ENCODE measurements at regions not wholly inside any gene's neighbourhood (a gene's known extent, or its start where the extent isn't known, plus 50 kb on each side); places are given as distances from the start of the nearest gene placed in this dataset.
A peak's percentile ranks its signal among the peaks of the same experiment; 100 is the strongest.
"Not testable (repeated sequence)": the region's sequence is repeated elsewhere in the genome, so short reads cannot be mapped to it uniquely, and the experiment has no call there.

DNA sequence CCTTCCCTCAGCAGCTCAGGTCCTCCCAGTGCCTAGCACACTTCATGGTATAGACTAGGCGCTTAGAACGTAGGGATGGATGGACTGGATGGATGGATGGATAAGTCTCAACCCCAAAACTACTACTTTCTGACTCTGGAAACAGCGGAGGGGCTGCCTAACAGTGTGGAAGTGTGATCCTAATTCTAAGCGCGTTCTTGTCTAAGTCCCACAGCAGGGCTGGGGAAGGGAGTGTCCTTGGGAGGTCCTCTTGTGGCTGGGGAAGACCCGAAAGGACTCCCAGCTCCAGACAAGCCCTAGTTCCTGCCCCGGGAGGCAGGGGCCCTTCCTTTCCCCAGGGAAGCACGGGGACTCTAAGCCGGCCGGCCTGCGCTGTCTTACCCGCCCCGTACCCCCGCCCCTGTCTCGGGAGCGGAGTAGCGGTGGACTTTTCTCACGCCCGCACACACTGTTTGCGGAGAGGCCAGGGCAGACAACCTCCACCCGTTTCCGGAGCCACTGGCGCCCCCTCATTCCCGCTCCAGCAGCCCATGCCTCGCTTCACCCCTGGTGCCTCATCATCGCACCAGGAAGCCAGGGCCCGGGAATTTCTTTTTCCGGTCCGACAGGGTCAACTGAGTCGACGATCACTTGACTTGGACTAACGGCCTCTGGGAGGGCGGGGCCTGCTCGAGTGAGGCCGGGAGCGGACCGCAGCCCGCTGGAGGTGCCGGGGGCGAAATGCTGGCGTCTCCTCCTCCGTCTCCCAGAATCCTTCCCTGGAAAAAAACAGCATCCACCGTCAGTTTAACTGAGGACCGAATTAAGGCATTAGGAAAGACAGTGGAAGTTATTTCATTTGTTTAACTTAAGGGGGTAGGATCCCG is 133.3 kb downstream of the TBC1D2B start:
- DNase-seq (ENCODE audit: low read depth): peak; percentile 80
- TF ChIP-seq, protein P1, sequence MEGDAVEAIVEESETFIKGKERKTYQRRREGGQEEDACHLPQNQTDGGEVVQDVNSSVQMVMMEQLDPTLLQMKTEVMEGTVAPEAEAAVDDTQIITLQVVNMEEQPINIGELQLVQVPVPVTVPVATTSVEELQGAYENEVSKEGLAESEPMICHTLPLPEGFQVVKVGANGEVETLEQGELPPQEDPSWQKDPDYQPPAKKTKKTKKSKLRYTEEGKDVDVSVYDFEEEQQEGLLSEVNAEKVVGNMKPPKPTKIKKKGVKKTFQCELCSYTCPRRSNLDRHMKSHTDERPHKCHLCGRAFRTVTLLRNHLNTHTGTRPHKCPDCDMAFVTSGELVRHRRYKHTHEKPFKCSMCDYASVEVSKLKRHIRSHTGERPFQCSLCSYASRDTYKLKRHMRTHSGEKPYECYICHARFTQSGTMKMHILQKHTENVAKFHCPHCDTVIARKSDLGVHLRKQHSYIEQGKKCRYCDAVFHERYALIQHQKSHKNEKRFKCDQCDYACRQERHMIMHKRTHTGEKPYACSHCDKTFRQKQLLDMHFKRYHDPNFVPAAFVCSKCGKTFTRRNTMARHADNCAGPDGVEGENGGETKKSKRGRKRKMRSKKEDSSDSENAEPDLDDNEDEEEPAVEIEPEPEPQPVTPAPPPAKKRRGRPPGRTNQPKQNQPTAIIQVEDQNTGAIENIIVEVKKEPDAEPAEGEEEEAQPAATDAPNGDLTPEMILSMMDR (IDR thresholded peaks at IDR 0.05; ENCODE audit: insufficient read depth, low read depth, low read length, missing control alignments): no peak
- H3K4me3 ChIP-seq (ENCODE audit: low read depth, low read length): peak overlapping the region; percentile 39

DNA sequence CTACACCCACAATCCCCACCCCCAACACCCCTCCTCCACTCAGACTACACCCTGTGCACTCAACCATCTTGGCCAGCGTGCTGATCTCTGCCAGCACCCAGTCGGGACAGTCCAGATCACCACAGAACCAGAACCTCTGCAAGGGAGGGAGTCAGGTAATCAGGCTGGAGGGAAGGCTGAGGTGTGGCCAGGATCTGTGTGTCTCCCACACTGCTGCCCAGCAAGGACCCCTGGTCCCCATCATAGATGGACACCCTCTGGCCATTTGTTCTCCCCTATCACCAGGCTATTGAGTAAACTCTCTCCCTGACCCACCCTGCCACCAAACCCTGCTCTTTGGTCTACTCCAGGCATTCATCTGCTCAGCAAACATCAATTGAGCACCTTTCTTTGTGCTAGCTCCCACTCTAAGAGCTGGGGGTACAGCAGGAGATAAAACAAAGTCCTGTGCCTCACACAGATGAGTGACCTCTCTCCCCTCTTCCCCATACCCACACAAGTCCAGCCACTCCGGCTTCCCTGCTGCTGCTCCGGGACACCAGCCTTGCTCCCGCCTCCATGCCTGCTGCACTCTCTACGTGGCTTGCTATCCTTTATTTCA is 134.8 kb downstream of the TBC1D2B start:
- TF ChIP-seq, protein P1 (IDR thresholded peaks at IDR 0.05; ENCODE audit: insufficient read depth, low read depth, low read length, missing control alignments): no peak
- DNase-seq (ENCODE audit: low read depth): no peak
- H3K4me3 ChIP-seq (ENCODE audit: low read depth, low read length): no peak overlapping the region

DNA sequence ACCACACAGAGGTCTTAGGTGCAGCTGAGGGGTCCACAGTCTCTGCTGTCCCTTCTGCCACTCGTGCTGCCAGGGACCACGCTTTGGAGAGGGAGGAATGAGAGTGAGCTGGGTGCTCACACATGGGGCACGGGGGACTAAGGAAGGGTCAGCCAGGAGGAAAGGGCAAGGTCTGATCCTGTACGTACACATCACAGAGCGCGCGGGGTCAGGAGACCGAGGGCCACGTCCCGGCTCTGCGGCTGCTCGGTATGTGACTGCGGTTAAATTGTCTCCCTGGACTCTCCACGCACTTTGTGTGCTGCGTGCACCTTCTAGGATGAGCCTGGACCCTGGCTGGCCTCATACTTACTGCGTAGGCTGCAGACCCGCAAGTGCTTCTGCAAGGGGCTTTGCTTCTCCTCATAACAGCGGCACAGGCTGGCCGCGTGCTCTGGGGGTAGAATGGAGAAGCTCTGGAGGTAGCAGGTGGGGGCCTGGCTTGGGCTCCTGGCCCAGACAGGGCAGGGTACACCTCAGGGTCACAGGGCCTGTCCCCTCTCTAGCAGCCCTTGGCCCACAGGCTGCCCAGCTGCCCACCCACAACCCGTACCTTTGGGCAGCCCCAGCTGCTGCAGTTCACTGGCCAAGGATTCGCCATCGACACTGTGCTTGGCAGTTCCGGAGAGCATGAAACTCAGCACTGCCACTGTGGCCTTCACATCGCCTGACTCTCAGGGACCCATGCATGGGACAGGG is 136.3 kb downstream of the TBC1D2B start:
- not testable (repeated sequence) for H3K4me3 ChIP-seq (ENCODE audit: low read depth, low read length); DNase-seq (ENCODE audit: low read depth)

DNA sequence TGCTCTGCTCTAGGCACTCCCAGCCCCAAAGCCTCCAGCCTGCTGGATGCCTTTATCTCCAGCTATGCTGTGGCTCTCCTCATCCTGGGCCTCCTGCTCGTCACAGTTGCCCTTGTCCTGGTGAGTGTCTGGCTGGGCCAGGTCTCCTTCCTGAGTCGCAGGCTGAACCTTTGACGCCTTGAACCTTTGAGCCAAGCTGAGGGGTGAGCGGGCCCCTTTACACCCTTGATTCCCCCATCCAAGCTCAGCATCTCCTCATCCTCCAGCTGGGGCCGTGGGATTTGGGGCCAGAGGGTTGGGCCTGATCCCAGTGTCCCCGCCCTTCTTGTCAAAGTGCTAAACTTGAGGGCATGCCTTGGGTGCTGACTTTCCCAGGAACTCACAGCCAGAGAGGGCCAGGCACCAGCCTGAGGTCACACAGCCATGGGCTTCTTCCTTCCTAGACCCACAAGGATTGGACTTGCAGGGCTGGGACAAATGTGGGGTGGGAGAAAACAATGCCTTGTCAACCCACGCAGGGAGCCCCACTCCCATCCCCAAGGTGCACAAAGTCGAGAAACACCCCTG is 137.0 kb downstream of the TBC1D2B start:
- TF ChIP-seq, protein P1 (IDR thresholded peaks at IDR 0.05; ENCODE audit: insufficient read depth, low read depth, low read length, missing control alignments): no peak
- no peak for DNase-seq (ENCODE audit: low read depth)
- no peak overlapping the region for H3K4me3 ChIP-seq (ENCODE audit: low read depth, low read length)

DNA sequence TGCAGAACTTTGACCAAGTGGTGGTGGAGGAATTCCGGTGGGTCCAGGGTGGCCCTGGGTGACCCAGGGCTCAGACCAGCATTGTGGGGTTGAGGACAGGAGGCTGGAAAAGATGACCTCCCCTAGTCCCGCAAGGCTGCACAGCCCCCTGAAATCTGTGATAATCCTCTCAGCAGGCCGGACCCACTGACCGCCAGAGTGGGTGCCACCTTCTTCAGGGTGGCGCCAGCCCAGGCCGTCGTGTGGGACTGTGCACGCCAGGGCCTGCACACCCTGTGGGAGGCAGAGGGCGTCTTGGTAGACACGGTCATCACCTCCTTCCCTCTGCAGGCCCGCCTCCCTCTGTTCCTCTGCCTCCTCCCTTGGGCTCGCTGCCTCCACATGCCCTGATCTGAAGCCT is 137.7 kb downstream of the TBC1D2B start:
- TF ChIP-seq, protein P1 (IDR thresholded peaks at IDR 0.05; ENCODE audit: insufficient read depth, low read depth, low read length, missing control alignments): no peak
- DNase-seq (ENCODE audit: low read depth): no peak
- no peak overlapping the region for H3K4me3 ChIP-seq (ENCODE audit: low read depth, low read length)

DNA sequence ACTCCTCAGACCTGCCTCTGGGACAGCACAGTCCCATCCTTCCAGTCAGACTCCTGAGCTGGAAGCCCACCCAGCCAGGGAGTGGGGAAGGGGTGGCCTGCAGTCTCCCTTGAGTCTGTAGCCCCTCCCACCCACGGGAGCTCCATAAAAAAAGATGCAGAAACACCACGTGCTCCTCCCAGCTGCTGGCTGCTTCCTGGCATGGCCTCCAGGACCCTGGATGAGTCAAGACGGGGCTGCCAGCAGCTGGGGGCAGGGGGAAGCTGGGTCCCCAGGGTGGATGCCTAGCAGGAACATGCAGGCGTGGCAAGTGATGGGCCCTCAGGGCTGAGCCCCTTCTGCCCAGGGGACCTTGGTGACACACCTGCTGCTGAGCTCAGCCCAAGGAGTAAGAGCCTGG is 138.5 kb downstream of the TBC1D2B start:
- H3K4me3 ChIP-seq (ENCODE audit: low read depth, low read length); DNase-seq (ENCODE audit: low read depth): not testable (repeated sequence)

DNA sequence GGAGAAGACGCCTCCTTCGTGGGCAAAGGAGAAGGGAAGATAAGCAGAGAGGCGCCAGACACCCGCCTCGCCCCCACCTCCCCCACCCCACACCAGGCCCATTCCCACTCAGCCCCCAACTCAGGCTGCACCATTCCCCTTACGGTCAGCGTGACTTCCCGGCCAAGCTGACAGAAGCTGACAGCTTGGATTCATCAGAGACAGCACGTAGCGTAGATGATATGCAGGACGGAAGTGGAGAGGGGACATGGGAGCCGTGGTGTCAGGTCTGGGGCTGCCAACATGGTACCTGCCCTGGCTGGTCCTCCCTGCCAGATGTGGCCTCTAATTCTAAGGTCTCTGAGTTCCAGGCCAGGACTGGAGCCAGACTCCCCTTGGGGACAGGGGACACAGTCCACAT is 139.0 kb downstream of the TBC1D2B start:
- DNase-seq (ENCODE audit: low read depth); H3K4me3 ChIP-seq (ENCODE audit: low read depth, low read length): not testable (repeated sequence)

DNA sequence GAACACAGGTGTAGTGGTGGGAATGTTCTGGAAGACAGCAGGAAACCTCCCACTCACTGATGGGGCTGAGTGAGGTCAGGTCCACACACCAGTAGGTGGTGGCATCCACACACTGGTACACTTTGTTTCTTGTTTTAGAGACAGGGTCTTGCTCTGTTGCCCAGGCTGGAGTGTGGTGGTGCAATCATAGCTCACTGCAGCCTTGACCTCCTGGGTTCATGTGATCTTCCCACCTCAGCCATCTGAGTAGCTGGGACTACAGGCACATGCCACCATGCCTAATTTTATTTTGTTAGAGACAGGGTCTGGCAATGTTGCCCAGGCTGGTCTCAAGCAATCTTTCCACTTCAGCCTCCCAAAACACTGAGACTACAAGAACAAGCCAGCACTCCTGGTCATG is 140.9 kb downstream of the TBC1D2B start:
- DNase-seq (ENCODE audit: low read depth); H3K4me3 ChIP-seq (ENCODE audit: low read depth, low read length): not testable (repeated sequence)

DNA sequence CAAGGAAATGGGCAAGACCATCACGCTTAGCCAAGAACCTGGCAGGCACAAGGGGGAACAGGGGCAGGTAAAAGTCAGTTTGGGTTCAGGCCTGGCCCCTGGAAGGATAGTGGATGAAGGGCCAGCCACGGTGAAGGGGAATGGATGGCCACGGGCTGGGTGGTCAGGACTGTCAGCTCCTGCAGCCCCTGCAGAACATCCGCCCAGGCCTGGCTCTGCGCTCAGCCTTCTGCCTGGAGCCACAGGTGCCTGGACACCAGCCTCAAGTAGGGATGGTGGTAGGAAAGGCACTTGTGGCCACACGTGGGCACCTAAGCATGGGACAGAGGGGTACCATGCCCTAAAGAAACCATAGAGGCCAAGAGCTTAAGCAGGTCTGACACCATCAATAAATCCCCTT is 143.0 kb downstream of the TBC1D2B start:
- not testable (repeated sequence) for H3K4me3 ChIP-seq (ENCODE audit: low read depth, low read length)

DNA sequence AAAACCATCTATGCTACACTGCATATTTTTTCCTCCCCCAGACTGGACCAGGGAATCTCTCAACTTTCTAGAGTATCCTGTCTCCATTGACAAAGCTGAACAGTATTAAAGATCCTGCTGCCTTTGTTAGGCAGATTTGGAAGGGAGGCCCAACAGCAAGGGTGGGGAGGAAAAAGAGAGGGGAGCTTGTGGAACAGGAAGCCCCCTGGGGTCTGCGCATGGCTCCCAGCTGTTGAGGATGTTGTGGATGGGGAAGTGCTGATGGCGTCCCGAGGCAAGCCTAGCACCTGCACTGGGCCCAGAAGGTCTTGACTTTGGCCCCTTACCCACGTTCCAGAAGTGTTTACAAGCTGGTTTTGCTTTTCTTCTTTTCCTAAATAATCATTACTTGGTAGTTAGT is 146.6 kb downstream of the TBC1D2B start:
- not testable (repeated sequence) for DNase-seq (ENCODE audit: low read depth); H3K4me3 ChIP-seq (ENCODE audit: low read depth, low read length)

More for the DNA sequence above, 143.0 kb downstream of the TBC1D2B start:
- DNase-seq (ENCODE audit: low read depth): not testable (repeated sequence)

DNA sequence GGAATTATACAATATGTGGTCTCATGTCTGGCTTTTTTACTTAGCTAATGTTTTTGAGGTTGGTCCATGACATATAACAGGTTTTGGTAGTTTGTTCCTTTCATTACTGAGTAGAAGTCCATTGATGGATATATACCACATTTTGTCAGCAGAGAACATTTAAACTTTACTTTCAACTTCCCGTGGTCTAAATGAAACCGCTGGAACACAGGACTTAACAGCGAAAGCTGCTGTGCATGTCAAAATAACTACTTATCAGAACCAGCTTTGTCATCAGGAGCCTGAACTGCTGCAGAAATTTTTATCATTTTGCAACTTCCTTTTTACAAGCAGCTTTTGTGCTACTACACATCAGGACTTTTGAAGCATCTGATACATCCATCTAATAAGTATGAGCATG is 147.0 kb downstream of the TBC1D2B start:
- H3K4me3 ChIP-seq (ENCODE audit: low read depth, low read length); DNase-seq (ENCODE audit: low read depth): not testable (repeated sequence)

DNA sequence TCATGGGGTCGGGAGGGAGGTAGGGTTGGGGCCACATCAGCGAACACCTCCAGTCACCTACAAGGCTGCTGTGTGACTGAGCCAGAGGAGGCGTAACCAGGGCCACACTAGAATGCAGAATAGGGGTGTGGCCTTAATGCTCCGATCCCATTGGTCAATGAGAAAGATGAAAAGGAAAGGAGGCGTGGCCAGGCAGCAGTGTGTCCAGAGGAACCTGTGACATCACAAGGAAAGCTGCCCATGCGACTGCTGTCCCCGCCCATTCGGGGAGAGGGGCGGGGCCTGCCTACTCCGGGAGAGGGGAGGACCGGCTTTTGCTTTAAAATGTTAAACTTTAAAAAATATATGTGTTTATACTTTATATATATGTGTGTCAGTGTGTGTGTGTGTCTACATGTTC is 150.7 kb downstream of the TBC1D2B start:
- DNase-seq (ENCODE audit: low read depth): peak; percentile 32

DNA sequence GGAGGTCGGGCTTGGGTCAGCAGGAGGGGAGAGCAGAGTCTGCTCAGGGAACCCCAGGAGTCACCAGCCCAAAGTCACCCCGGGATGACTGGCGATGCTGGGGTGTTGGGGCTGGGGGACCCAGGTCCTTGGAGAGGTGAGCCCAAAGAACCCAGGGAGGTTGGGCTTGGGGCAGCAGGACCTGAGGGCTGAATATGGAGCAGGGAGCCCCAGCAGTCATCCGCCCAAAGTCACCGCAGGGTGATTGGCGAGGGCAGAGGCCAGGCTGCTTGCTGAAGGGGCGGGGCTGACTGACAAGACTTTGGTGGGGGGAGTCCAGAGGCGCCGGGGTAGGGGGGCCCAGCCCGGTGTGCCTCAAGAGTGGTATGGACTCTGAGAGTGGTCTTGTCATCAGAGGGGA is 151.2 kb downstream of the TBC1D2B start:
- not testable (repeated sequence) for DNase-seq (ENCODE audit: low read depth); H3K4me3 ChIP-seq (ENCODE audit: low read depth, low read length)

More for the DNA sequence above, 150.7 kb downstream of the TBC1D2B start:
- not testable (repeated sequence) for H3K4me3 ChIP-seq (ENCODE audit: low read depth, low read length)

Data from GM12865 (cell line).